CD14-positive monocyte (primary cell): ENCODE measurements at regions not wholly inside any gene's neighbourhood (a gene's known extent, or its start where the extent isn't known, plus 50 kb on each side); places are given as distances from the start of the nearest gene placed in this dataset.
A peak's percentile ranks its signal among the peaks of the same experiment; 100 is the strongest.

Experiments used
- DNase-seq, 3 donors: peaks; one replicate each; pipeline ENCODE4 v3.0.0-alpha.2; 2011 to 2022
- H2AFZ ChIP-seq: 2 replicates; pipeline ENCODE4 v1.6.0; 2012; ENCODE audit warnings: mild to moderate bottlenecking, low read depth, low read length, inconsistent platforms; ENCODE audit not compliant: insufficient read depth, poor library complexity, severe bottlenecking
- H3K27ac ChIP-seq, 2 donors: 1 replicate in 1 of 2; 2 replicates in 1 of 2; pipeline ENCODE4 v1.5.1; 2012 to 2013; ENCODE audit warnings: low read length in 2 of 2, control low read depth in 1 of 2, inconsistent platforms in 1 of 2, low read depth in 1 of 2, mild to moderate bottlenecking in 1 of 2
- H3K27me3 ChIP-seq, 2 donors: one replicate each; pipeline versions ENCODE4 v1.6.0 to v1.6.1; 2011 to 2013; ENCODE audit warnings: low read length in 2 of 2; ENCODE audit not compliant: control insufficient read depth in 2 of 2, insufficient read depth in 2 of 2
- H3K36me3 ChIP-seq, 2 donors: replicated peaks in 1 of 2; 1 replicate in 1 of 2; 2 replicates in 1 of 2; pipeline versions ENCODE4 v1.5.1 to v1.6.1; 2012 to 2013; ENCODE audit warnings: low read length in 2 of 2, control low read depth in 1 of 2, inconsistent platforms in 1 of 2, mild to moderate bottlenecking in 1 of 2; ENCODE audit not compliant: insufficient read depth in 2 of 2, control insufficient read depth in 1 of 2
- H3K4me1 ChIP-seq, 2 donors: 1 replicate in 1 of 2; 2 replicates in 1 of 2; pipeline versions ENCODE4 v1.5.1 to v1.6.1; 2012 to 2013; ENCODE audit warnings: low read length in 2 of 2, control low read depth in 1 of 2, inconsistent platforms in 1 of 2, mild to moderate bottlenecking in 1 of 2, moderate library complexity in 1 of 2; ENCODE audit not compliant: insufficient read depth in 2 of 2, control insufficient read depth in 1 of 2
- H3K4me2 ChIP-seq: replicated peaks from 2 replicates; pipeline ENCODE3; 2012; ENCODE audit warnings: low read length, moderate library complexity, mild to moderate bottlenecking; ENCODE audit not compliant: poor library complexity, severe bottlenecking; ENCODE audit errors: extremely low read depth
- H3K4me3 ChIP-seq, 3 experiments: fragments of 200-600 bp in 1 of 3; sonication (generic) in 1 of 3; replicated peaks in 1 of 3; 1 replicate in 2 of 3; 2 replicates in 1 of 3; pipeline ENCODE4 v1.5.1; 2011 to 2013; ENCODE audit warnings: low read length in 3 of 3, mild to moderate bottlenecking in 3 of 3, control low read depth in 2 of 3, low read depth in 2 of 3, inconsistent platforms in 1 of 3, moderate library complexity in 1 of 3
- H3K79me2 ChIP-seq: 2 replicates; pipeline ENCODE4 v1.6.0; 2012; ENCODE audit warnings: mild to moderate bottlenecking, control low read depth, inconsistent platforms, low read length, moderate library complexity; ENCODE audit not compliant: insufficient read depth
- H3K9ac ChIP-seq: 2 replicates; pipeline ENCODE4 v1.6.0; 2017; ENCODE audit warnings: low read length, mild to moderate bottlenecking; ENCODE audit not compliant: insufficient read depth, poor library complexity, severe bottlenecking
- H3K9me3 ChIP-seq, 2 donors: replicated peaks in 1 of 2; 1 replicate in 1 of 2; 2 replicates in 1 of 2; pipeline versions ENCODE4 v1.5.1 to v1.6.1; 2012 to 2013; ENCODE audit warnings: low read length in 2 of 2, control low read depth in 1 of 2; ENCODE audit not compliant: control insufficient read depth in 1 of 2, insufficient read depth in 1 of 2
- H4K20me1 ChIP-seq: 2 replicates; pipeline ENCODE4 v1.6.0; 2012; ENCODE audit warnings: mild to moderate bottlenecking, low read length, control low read depth, moderate library complexity; ENCODE audit not compliant: insufficient read depth
- H3K27ac Mint-ChIP-seq, 7 donors: one replicate each; pipeline ENCODE4 v1.8.0; 2020; ENCODE audit warnings: mild to moderate bottlenecking in 7 of 7, mixed read lengths in 7 of 7, moderate library complexity in 6 of 7, inconsistent platforms in 2 of 7
- H3K27me3 Mint-ChIP-seq, 3 donors: one replicate each; pipeline ENCODE4 v1.8.0; 2021 to 2022; ENCODE audit warnings: low read depth in 3 of 3, mild to moderate bottlenecking in 3 of 3, mixed read lengths in 3 of 3, moderate library complexity in 3 of 3, inconsistent platforms in 1 of 3
- H3K36me3 Mint-ChIP-seq, 2 donors: one replicate each; pipeline ENCODE4 v1.8.0; 2020; ENCODE audit warnings: mixed read lengths in 2 of 2, inconsistent platforms in 1 of 2, mild to moderate bottlenecking in 1 of 2
- H3K4me1 Mint-ChIP-seq: one replicate; pipeline ENCODE4 v1.8.0; 2020; ENCODE audit warnings: mild to moderate bottlenecking, mixed read lengths
- H3K4me3 Mint-ChIP-seq, 2 donors: one replicate each; pipeline ENCODE4 v1.8.0; 2020; ENCODE audit warnings: mild to moderate bottlenecking in 2 of 2, mixed read lengths in 2 of 2, moderate library complexity in 1 of 2
- H3K9me3 Mint-ChIP-seq, 7 donors: one replicate each; pipeline ENCODE4 v1.8.0; 2020 to 2022; ENCODE audit warnings: mixed read lengths in 7 of 7, mild to moderate bottlenecking in 6 of 7, moderate library complexity in 6 of 7, inconsistent platforms in 2 of 7
- CTCF ChIP-seq: fragments of 200-600 bp; IDR thresholded peaks from one replicate; pipeline ENCODE4 v1.8.0; 2022; ENCODE audit warnings: antibody characterized with exemption, mild to moderate bottlenecking
- WGBS: methylation state at CpG from one replicate; pipeline ENCODE4 v1.1.5; 2013; ENCODE audit warnings: missing lambda C conversion rate; ENCODE audit not compliant: insufficient coverage; 5-methylcytosine and 5-hydroxymethylcytosine counted together
- intact Hi-C, 2 donors: fragments of 100-400 bp; cut with micrococcal nuclease; formaldehyde crosslinking; loops; one replicate each; pipeline versions ENCODE4 v1.15.0 to v1.15.1; 2023

DNA sequence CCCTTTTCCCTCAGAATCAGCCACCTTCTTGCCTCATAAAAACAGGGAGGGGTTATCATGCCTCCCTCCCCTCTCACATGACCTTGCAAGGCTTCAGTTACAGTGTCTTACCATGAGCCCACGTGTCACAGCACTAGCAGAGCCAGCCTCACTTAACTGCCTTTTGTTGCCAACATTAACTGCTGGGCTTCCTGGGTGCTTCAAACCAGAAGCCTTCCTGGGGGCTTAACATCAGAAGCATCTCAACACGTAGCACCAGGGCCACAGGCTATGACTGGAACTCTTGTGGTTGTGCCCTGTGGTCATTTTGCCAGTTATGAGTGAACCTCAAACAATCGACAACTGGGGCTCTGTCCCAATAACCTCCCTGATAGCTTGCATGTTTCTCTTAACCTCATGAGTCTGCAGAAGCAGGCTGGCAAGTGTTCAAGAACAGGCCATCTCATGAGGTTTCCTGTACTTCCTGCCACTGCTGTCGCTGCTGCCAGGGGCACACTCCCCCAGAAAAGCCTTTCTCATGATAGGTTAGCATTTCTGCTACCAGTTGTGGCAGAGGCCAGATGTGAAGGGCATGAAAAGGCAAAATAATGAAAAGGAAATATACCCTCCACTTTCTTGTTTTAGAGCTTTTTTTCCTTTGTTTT is 132.2 kb downstream of the GLUL start:
- Mint-ChIP-seq H3K4me3 (peak overlapping the region in 1 of 2 donors; percentile 35), H3K27me3 (no peaks in the 10 kb centered on the region), H3K9me3 (peaks cover 0 to 6% (median 0%) of the 10 kb centered on the region in 7 donors), H3K27ac (peak overlapping the region; percentile 82 to 91 (median 89)), H3K36me3 (no peaks in the 10 kb centered on the region), H3K4me1 (peaks cover 31% of the 10 kb centered on the region)
- H3K27ac ChIP-seq: peak overlapping the region; percentile 47 to 62
- DNase-seq: peak; percentile 71 to 77 (median 71)
- H3K4me2 ChIP-seq: peak overlapping the region; percentile 19
- no peaks in the 10 kb centered on the region for H3K36me3 ChIP-seq
- TF ChIP-seq CTCF: no peak
- H3K27me3 ChIP-seq: no peaks in the 10 kb centered on the region
- H3K4me1 ChIP-seq: peaks cover 29 to 32% of the 10 kb centered on the region in 2 donors
- WGBS: 0% methylated on average over 3 of the region's 4 CpGs
- H3K4me3 ChIP-seq: no peak overlapping the region
- intact Hi-C loops: no loop called here
- no peaks in the 10 kb centered on the region for H4K20me1 ChIP-seq
- no peaks in the 10 kb centered on the region for H3K9me3 ChIP-seq
- H3K9ac ChIP-seq: no peak overlapping the region
- H3K79me2 ChIP-seq: no peaks in the 10 kb centered on the region
- H2AFZ ChIP-seq: peak overlapping the region; percentile 59

DNA sequence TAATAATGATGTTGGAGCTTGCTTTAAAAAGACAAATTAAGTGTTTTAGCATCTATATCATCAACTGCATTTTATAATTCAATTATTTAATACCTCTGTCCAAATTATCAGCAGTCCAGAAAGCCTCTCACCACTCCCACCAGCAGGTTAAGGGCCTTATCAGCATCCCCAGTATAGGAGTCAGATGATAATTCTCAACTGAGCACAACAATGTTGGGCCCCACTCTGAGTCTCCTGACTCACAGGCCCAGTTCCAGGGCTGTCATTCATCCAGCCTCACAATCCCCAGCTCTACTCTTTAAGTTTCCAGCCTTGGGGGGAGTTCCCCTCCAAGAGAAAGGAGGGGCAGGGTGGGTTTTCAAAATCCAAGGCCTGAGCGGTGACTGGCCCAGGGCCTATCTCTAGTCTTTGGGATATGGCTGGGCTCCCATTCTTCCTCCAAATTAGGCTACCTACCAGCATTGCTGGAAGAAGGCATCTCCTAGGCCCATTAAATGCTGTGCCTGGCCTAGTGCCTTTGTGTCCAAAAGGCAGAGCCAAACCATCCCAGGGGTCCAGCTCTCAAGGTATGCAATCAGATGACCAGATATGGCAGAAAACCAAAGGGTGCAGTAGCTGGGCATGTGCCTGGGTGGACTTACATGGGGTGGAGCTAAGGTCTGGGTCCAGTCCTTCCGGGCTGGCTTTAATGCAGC is 134.1 kb downstream of the GLUL start:
- H3K27ac Mint-ChIP-seq: peak overlapping the region in 3 of 7 donors; percentile 17 to 73 (median 50)
- WGBS: 100% methylated on average over 2 of the region's 2 CpGs
- no peaks in the 10 kb centered on the region for H3K27me3 ChIP-seq
- H3K79me2 ChIP-seq: no peaks in the 10 kb centered on the region
- TF ChIP-seq CTCF: no peak
- H3K9me3 ChIP-seq: no peaks in the 10 kb centered on the region
- H3K27me3 Mint-ChIP-seq: no peaks in the 10 kb centered on the region
- H3K4me1 ChIP-seq: peaks cover 28 to 30% of the 10 kb centered on the region in 2 donors
- no peaks in the 10 kb centered on the region for H4K20me1 ChIP-seq
- intact Hi-C loops: no loop called here
- peaks cover 28% of the 10 kb centered on the region for H3K4me1 Mint-ChIP-seq
- no peak overlapping the region for H3K4me2 ChIP-seq
- no peak overlapping the region for H2AFZ ChIP-seq
- H3K9ac ChIP-seq: no peak overlapping the region
- H3K27ac ChIP-seq: peak overlapping the region in 1 of 2 donors; percentile 39
- no peak overlapping the region for H3K4me3 ChIP-seq
- H3K36me3 Mint-ChIP-seq: no peaks in the 10 kb centered on the region
- no peaks in the 10 kb centered on the region for H3K36me3 ChIP-seq
- no peak for DNase-seq
- peaks cover 0 to 6% (median 0%) of the 10 kb centered on the region in 7 donors for H3K9me3 Mint-ChIP-seq
- no peak overlapping the region for H3K4me3 Mint-ChIP-seq
